Ureter (tissue), 1 donor: ENCODE measurements at regions not wholly inside any gene's neighbourhood (a gene's known extent, or its start where the extent isn't known, plus 50 kb on each side); places are given as distances from the start of the nearest gene placed in this dataset.
"Not testable (repeated sequence)": the region's sequence is repeated elsewhere in the genome, so short reads cannot be mapped to it uniquely, and the experiment has no call there.

Experiments used
- DNase-seq: peaks from one replicate; pipeline ENCODE4 v3.0.0-alpha.2; 2020; ENCODE audit warnings: low spot score
- donor health status: DM: yes; HTN: yes; CAD: no.

- not testable (repeated sequence) for DNase-seq
Observed at GRCh38 chr11:23942117-23942815, 554.6 kb upstream of the LUZP2 start.

- DNase-seq = no peak
Observed at GRCh38 chr11:23944923-23945322, 551.9 kb upstream of the LUZP2 start.

- no peak for DNase-seq
Observed at GRCh38 chr11:23947883-23948282, 549.0 kb upstream of the LUZP2 start.

GRCh38 chr11:23948851-23949250 lies 548.0 kb upstream of the LUZP2 start:
- no peak for DNase-seq

GRCh38 chr11:23953951-23954710 lies 542.7 kb upstream of the LUZP2 start:
- DNase-seq = no peak

- no peak for DNase-seq
Observed at GRCh38 chr11:23954730-23955129, 542.1 kb upstream of the LUZP2 start.

- DNase-seq = no peak
Observed at GRCh38 chr11:23956586-23956985, 540.3 kb upstream of the LUZP2 start.

GRCh38 chr11:23957314-23957713 lies 539.5 kb upstream of the LUZP2 start:
- DNase-seq = no peak

GRCh38 chr11:23959462-23959861 lies 537.4 kb upstream of the LUZP2 start:
- no peak for DNase-seq

- DNase-seq = no peak
Observed at GRCh38 chr11:23961503-23962338, 535.1 kb upstream of the LUZP2 start.

GRCh38 chr11:23973244-23973643 lies 523.6 kb upstream of the LUZP2 start:
- no peak for DNase-seq

GRCh38 chr11:23974051-23974450 lies 522.8 kb upstream of the LUZP2 start:
- DNase-seq = no peak

GRCh38 chr11:23974601-23975000 lies 522.3 kb upstream of the LUZP2 start:
- DNase-seq = no peak

GRCh38 chr11:23976426-23976825 lies 520.4 kb upstream of the LUZP2 start:
- DNase-seq = no peak

GRCh38 chr11:23976841-23977271 lies 520.0 kb upstream of the LUZP2 start:
- DNase-seq = no peak

- DNase-seq = no peak
Observed at GRCh38 chr11:23988381-23989006, 508.4 kb upstream of the LUZP2 start.

- DNase-seq = no peak
Observed at GRCh38 chr11:23990346-23991164, 506.3 kb upstream of the LUZP2 start.

GRCh38 chr11:23991165-23991539 lies 505.7 kb upstream of the LUZP2 start:
- DNase-seq = no peak

- no peak for DNase-seq
Observed at GRCh38 chr11:23995891-23996290, 501.0 kb upstream of the LUZP2 start.

GRCh38 chr11:23997356-23997755 lies 499.5 kb upstream of the LUZP2 start:
- no peak for DNase-seq

- no peak for DNase-seq
Observed at GRCh38 chr11:24005202-24005876, 491.5 kb upstream of the LUZP2 start.
